Thymus (tissue), 11 donors: ENCODE measurements at regions not wholly inside any gene's neighbourhood (a gene's known extent, or its start where the extent isn't known, plus 50 kb on each side); places are given as distances from the start of the nearest gene placed in this dataset.

Experiments
- DNase-seq, 9 donors: peaks; one replicate each; pipeline ENCODE4 v3.0.0-alpha.2; 2013; ENCODE audit warnings: low spot score in 9 of 9, low read depth in 6 of 9, missing footprints in 1 of 9
- H3K27ac ChIP-seq, 2 donors: one replicate each; pipeline ENCODE4 v1.5.1; 2013; ENCODE audit warnings: control low read depth in 1 of 2, low read depth in 1 of 2, low read length in 1 of 2, mild to moderate bottlenecking in 1 of 2, moderate library complexity in 1 of 2
- H3K27me3 ChIP-seq, 2 donors: one replicate each; pipeline ENCODE4 v1.5.1; 2013; ENCODE audit warnings: low read length in 1 of 2; ENCODE audit not compliant: control insufficient read depth in 2 of 2, insufficient read depth in 1 of 2
- H3K36me3 ChIP-seq, 2 donors: one replicate each; pipeline ENCODE4 v1.5.1; 2013; ENCODE audit warnings: low read length in 1 of 2, mild to moderate bottlenecking in 1 of 2, moderate library complexity in 1 of 2; ENCODE audit not compliant: control insufficient read depth in 2 of 2, insufficient read depth in 2 of 2
- H3K4me1 ChIP-seq, 2 donors: one replicate each; pipeline ENCODE4 v1.5.1; 2013; ENCODE audit warnings: low read length in 2 of 2; ENCODE audit not compliant: control insufficient read depth in 2 of 2, insufficient read depth in 2 of 2
- H3K4me3 ChIP-seq, 2 donors: one replicate each; pipeline ENCODE4 v1.5.1; 2013; ENCODE audit warnings: low read length in 2 of 2, control low read depth in 1 of 2, mild to moderate bottlenecking in 1 of 2
- H3K9me3 ChIP-seq, 2 donors: one replicate each; pipeline ENCODE4 v1.5.1; 2013; ENCODE audit warnings: low read length in 1 of 2, mild to moderate bottlenecking in 1 of 2; ENCODE audit not compliant: control insufficient read depth in 2 of 2, insufficient read depth in 1 of 2
- WGBS: extraction: QIAGEN DNeasy Blood & Tissue Kit; methylation state at CpG from one replicate; pipeline ENCODE4 v1.1.7; 2013; 5-methylcytosine and 5-hydroxymethylcytosine counted together
- donor health status: healthy.

GRCh38 chr16:79932572-79932971, 332.0 kb upstream of the MAF start:
- Histone ChIP-seq H3K4me1 (peaks cover 0 to 4% of the 10 kb centered on the region in 2 donors), H3K27ac (no peak overlapping the region), H3K4me3 (no peak overlapping the region), H3K27me3 (no peaks in the 10 kb centered on the region), H3K36me3 (no peaks in the 10 kb centered on the region), H3K9me3 (no peaks in the 10 kb centered on the region)
- WGBS, result 96% methylated on average over 2 of the region's 2 CpGs
- DNase-seq, result no peak

GRCh38 chr16:79931721-79932120, 331.2 kb upstream of the MAF start:
- H3K9me3 ChIP-seq, result no peaks in the 10 kb centered on the region
- H3K4me3 ChIP-seq, result no peak overlapping the region
- peaks cover 0 to 4% of the 10 kb centered on the region in 2 donors for H3K4me1 ChIP-seq
- H3K27ac ChIP-seq, result no peak overlapping the region
- DNase-seq, result no peak
- H3K27me3 ChIP-seq, result no peaks in the 10 kb centered on the region
- 98% methylated on average over 1 of the region's 1 CpG for WGBS
- H3K36me3 ChIP-seq, result no peaks in the 10 kb centered on the region

GRCh38 chr16:79929260-79929965, 328.9 kb upstream of the MAF start:
- no peaks in the 10 kb centered on the region for H3K27me3 ChIP-seq
- 91% methylated on average over 2 of the region's 2 CpGs for WGBS
- H3K4me3 ChIP-seq, result no peak overlapping the region
- DNase-seq, result no peak
- no peaks in the 10 kb centered on the region for H3K36me3 ChIP-seq
- no peaks in the 10 kb centered on the region for H3K9me3 ChIP-seq
- H3K4me1 ChIP-seq, result peaks cover 0 to 4% of the 10 kb centered on the region in 2 donors
- no peak overlapping the region for H3K27ac ChIP-seq

- no peaks in the 10 kb centered on the region for H3K9me3 ChIP-seq
- no peaks in the 10 kb centered on the region for H3K27me3 ChIP-seq
- WGBS, result 95% methylated on average over 9 of the region's 9 CpGs
- peaks cover 0 to 4% of the 10 kb centered on the region in 2 donors for H3K4me1 ChIP-seq
- DNase-seq, result no peak
- no peaks in the 10 kb centered on the region for H3K36me3 ChIP-seq
- H3K27ac ChIP-seq, result no peak overlapping the region
- H3K4me3 ChIP-seq, result no peak overlapping the region
These were observed 327.8 kb upstream of the MAF start for GRCh38 chr16:79928142-79928873.

GRCh38 chr16:79926451-79927205, 326.1 kb upstream of the MAF start:
- Histone ChIP-seq H3K27ac (no peak overlapping the region), H3K4me3 (no peak overlapping the region), H3K27me3 (no peaks in the 10 kb centered on the region), H3K9me3 (no peaks in the 10 kb centered on the region), H3K36me3 (no peaks in the 10 kb centered on the region), H3K4me1 (peaks cover 0 to under 1% of the 10 kb centered on the region in 2 donors)
- WGBS, result 97% methylated on average over 11 of the region's 11 CpGs
- DNase-seq, result no peak

- WGBS, result 97% methylated on average over 3 of the region's 3 CpGs
- Histone ChIP-seq H3K27me3 (no peaks in the 10 kb centered on the region), H3K36me3 (no peaks in the 10 kb centered on the region), H3K4me1 (peaks cover 0 to 3% of the 10 kb centered on the region in 2 donors), H3K9me3 (no peaks in the 10 kb centered on the region), H3K27ac (no peak overlapping the region), H3K4me3 (no peak overlapping the region)
- DNase-seq, result no peak
These were observed 322.9 kb upstream of the MAF start for GRCh38 chr16:79923431-79923830.

GRCh38 chr16:79920685-79921084, 320.1 kb upstream of the MAF start:
- no peaks in the 10 kb centered on the region for H3K9me3 ChIP-seq
- no peak for DNase-seq
- no peak overlapping the region for H3K27ac ChIP-seq
- no peaks in the 10 kb centered on the region for H3K27me3 ChIP-seq
- H3K4me3 ChIP-seq, result no peak overlapping the region
- whole genome bisulfite sequencing, result 98% methylated on average over 3 of the region's 3 CpGs
- peaks cover 0 to 3% of the 10 kb centered on the region in 2 donors for H3K4me1 ChIP-seq
- H3K36me3 ChIP-seq, result no peaks in the 10 kb centered on the region

GRCh38 chr16:79918916-79919315, 318.4 kb upstream of the MAF start:
- peaks cover 0 to 3% of the 10 kb centered on the region in 2 donors for H3K4me1 ChIP-seq
- no peak overlapping the region for H3K27ac ChIP-seq
- no peak overlapping the region for H3K4me3 ChIP-seq
- no peaks in the 10 kb centered on the region for H3K9me3 ChIP-seq
- DNase-seq, result no peak
- no peaks in the 10 kb centered on the region for H3K36me3 ChIP-seq
- H3K27me3 ChIP-seq, result no peaks in the 10 kb centered on the region
- 90% methylated on average over 3 of the region's 3 CpGs for WGBS

GRCh38 chr16:79915761-79916160, 315.2 kb upstream of the MAF start:
- H3K27ac ChIP-seq, result no peak overlapping the region
- no peak overlapping the region for H3K4me3 ChIP-seq

More at GRCh38 chr16:79915761-79916160, 315.2 kb upstream of the MAF start:
- H3K36me3 ChIP-seq, result no peaks in the 10 kb centered on the region
- peaks cover 0 to 3% of the 10 kb centered on the region in 2 donors for H3K4me1 ChIP-seq
- no peaks in the 10 kb centered on the region for H3K27me3 ChIP-seq
- DNase-seq, result no peak
- H3K9me3 ChIP-seq, result no peaks in the 10 kb centered on the region
